T-helper 17 cell (primary cell): ENCODE measurements at regions not wholly inside any gene's neighbourhood (a gene's known extent, or its start where the extent isn't known, plus 50 kb on each side); places are given as distances from the start of the nearest gene placed in this dataset.
"Not testable (repeated sequence)": the region's sequence is repeated elsewhere in the genome, so short reads cannot be mapped to it uniquely, and the experiment has no call there.

Experiments
- ATAC-seq: fragments of 150-1000 bp; cut with Tn5 transposase; 2 replicates; pipeline ENCODE4 v1.10.0; 2021; ENCODE audit warnings: mild to moderate bottlenecking, moderate library complexity
- DNase-seq, 3 donors: peaks; one replicate each; pipeline versions ENCODE4 v3.0.0 to v3.0.0-alpha.2; 2020 to 2021
- H3K9me3 ChIP-seq: one replicate; pipeline ENCODE4 v1.7.0; 2013; ENCODE audit warnings: low read length, mild to moderate bottlenecking; ENCODE audit not compliant: control insufficient read depth, poor library complexity, severe bottlenecking
- H3K27ac Mint-ChIP-seq: one replicate; pipeline ENCODE4 v1.8.0; 2022; ENCODE audit warnings: mild to moderate bottlenecking, moderate library complexity, mixed read lengths
- H3K27me3 Mint-ChIP-seq: one replicate; pipeline ENCODE4 v1.8.0; 2022; ENCODE audit warnings: mixed read lengths
- H3K36me3 Mint-ChIP-seq: one replicate; pipeline ENCODE4 v1.8.0; 2022; ENCODE audit warnings: low read depth, mixed read lengths
- H3K4me1 Mint-ChIP-seq: one replicate; pipeline ENCODE4 v1.8.0; 2022; ENCODE audit warnings: mild to moderate bottlenecking, mixed read lengths
- H3K4me3 Mint-ChIP-seq: one replicate; pipeline ENCODE4 v1.8.0; 2022; ENCODE audit warnings: mild to moderate bottlenecking, moderate library complexity, mixed read lengths

GRCh38 chr17:30686538-30687479, 137.7 kb downstream of the CRLF3 start:
- H3K36me3 Mint-ChIP-seq, H3K9me3 ChIP-seq, DNase-seq, H3K27ac Mint-ChIP-seq, H3K4me1 Mint-ChIP-seq, H3K4me3 Mint-ChIP-seq, ATAC-seq: not testable (repeated sequence)
- peaks cover 27% of the 10 kb centered on the region for H3K27me3 Mint-ChIP-seq

- peaks cover 25% of the 10 kb centered on the region for H3K27me3 Mint-ChIP-seq
- not testable (repeated sequence) for H3K9me3 ChIP-seq, H3K4me1 Mint-ChIP-seq, H3K4me3 Mint-ChIP-seq, H3K36me3 Mint-ChIP-seq, ATAC-seq, DNase-seq, H3K27ac Mint-ChIP-seq
Observed at GRCh38 chr17:30682280-30682679, 142.2 kb downstream of the CRLF3 start.

GRCh38 chr17:30680681-30681080, 143.8 kb downstream of the CRLF3 start:
- H3K36me3 Mint-ChIP-seq, H3K9me3 ChIP-seq, H3K4me1 Mint-ChIP-seq, H3K4me3 Mint-ChIP-seq, H3K27me3 Mint-ChIP-seq, H3K27ac Mint-ChIP-seq, DNase-seq, ATAC-seq: not testable (repeated sequence)

- no peaks in the 10 kb centered on the region for H3K9me3 ChIP-seq
- Mint-ChIP-seq H3K36me3 (no peaks in the 10 kb centered on the region), H3K27ac (no peak overlapping the region), H3K27me3 (no peaks in the 10 kb centered on the region), H3K4me1 (peaks cover 2% of the 10 kb centered on the region), H3K4me3 (no peak overlapping the region)
- ATAC-seq (no peak), DNase-seq (no peak)
Observed at GRCh38 chr17:30677550-30678249, 146.8 kb downstream of the CRLF3 start.

GRCh38 chr17:30675777-30676492, 148.6 kb downstream of the CRLF3 start:
- not testable (repeated sequence) for DNase-seq, H3K27ac Mint-ChIP-seq, H3K27me3 Mint-ChIP-seq, H3K4me1 Mint-ChIP-seq, ATAC-seq, H3K36me3 Mint-ChIP-seq, H3K4me3 Mint-ChIP-seq, H3K9me3 ChIP-seq

- DNase-seq, H3K36me3 Mint-ChIP-seq, H3K27ac Mint-ChIP-seq, ATAC-seq, H3K9me3 ChIP-seq, H3K4me3 Mint-ChIP-seq, H3K4me1 Mint-ChIP-seq, H3K27me3 Mint-ChIP-seq: not testable (repeated sequence)
Observed at GRCh38 chr17:30669217-30669649, 155.3 kb downstream of the CRLF3 start.

- not testable (repeated sequence) for H3K27me3 Mint-ChIP-seq, DNase-seq, H3K4me1 Mint-ChIP-seq, H3K27ac Mint-ChIP-seq, H3K36me3 Mint-ChIP-seq, H3K9me3 ChIP-seq, ATAC-seq
- peak overlapping the region; percentile 67 for H3K4me3 Mint-ChIP-seq
Observed at GRCh38 chr17:30668360-30669181, 155.9 kb downstream of the CRLF3 start.

- not testable (repeated sequence) for H3K27me3 Mint-ChIP-seq, H3K9me3 ChIP-seq, H3K4me1 Mint-ChIP-seq, H3K36me3 Mint-ChIP-seq, DNase-seq, H3K4me3 Mint-ChIP-seq, H3K27ac Mint-ChIP-seq
- ATAC-seq, result peak; percentile 58
Observed at GRCh38 chr17:30667657-30668359, 156.7 kb downstream of the CRLF3 start.

- peak overlapping the region; percentile 36 for H3K4me3 Mint-ChIP-seq
- ATAC-seq, H3K36me3 Mint-ChIP-seq, H3K4me1 Mint-ChIP-seq, H3K27ac Mint-ChIP-seq, DNase-seq, H3K9me3 ChIP-seq, H3K27me3 Mint-ChIP-seq: not testable (repeated sequence)
Observed at GRCh38 chr17:30666838-30667656, 157.4 kb downstream of the CRLF3 start.

GRCh38 chr17:30663727-30664455, 160.6 kb downstream of the CRLF3 start:
- not testable (repeated sequence) for H3K4me1 Mint-ChIP-seq, H3K36me3 Mint-ChIP-seq, H3K9me3 ChIP-seq, H3K4me3 Mint-ChIP-seq, DNase-seq, ATAC-seq, H3K27ac Mint-ChIP-seq, H3K27me3 Mint-ChIP-seq

- not testable (repeated sequence) for H3K4me1 Mint-ChIP-seq, H3K27me3 Mint-ChIP-seq, ATAC-seq, DNase-seq, H3K4me3 Mint-ChIP-seq, H3K27ac Mint-ChIP-seq, H3K36me3 Mint-ChIP-seq, H3K9me3 ChIP-seq
Observed at GRCh38 chr17:30657148-30657547, 167.3 kb downstream of the CRLF3 start.
